HG03442 (cell line): ENCODE measurements at regions not wholly inside any gene's neighbourhood (a gene's known extent, or its start where the extent isn't known, plus 50 kb on each side); places are given as distances from the start of the nearest gene placed in this dataset.
A peak's percentile ranks its signal among the peaks of the same experiment; 100 is the strongest.

ENCODE experiments used
- ATAC-seq: cut with Tn5 transposase; IDR thresholded peaks from one replicate; pipeline ENCODE4 v1.9.1; 2021; ENCODE audit warnings: mild to moderate bottlenecking, moderate library complexity; ENCODE audit not compliant: unreplicated experiment

GRCh38 chr9:16193066-16193465, 640.2 kb downstream of the CCDC171 start:
- ATAC-seq = no peak

GRCh38 chr9:16196206-16196605, 643.4 kb downstream of the CCDC171 start:
- no peak for ATAC-seq

DNA sequence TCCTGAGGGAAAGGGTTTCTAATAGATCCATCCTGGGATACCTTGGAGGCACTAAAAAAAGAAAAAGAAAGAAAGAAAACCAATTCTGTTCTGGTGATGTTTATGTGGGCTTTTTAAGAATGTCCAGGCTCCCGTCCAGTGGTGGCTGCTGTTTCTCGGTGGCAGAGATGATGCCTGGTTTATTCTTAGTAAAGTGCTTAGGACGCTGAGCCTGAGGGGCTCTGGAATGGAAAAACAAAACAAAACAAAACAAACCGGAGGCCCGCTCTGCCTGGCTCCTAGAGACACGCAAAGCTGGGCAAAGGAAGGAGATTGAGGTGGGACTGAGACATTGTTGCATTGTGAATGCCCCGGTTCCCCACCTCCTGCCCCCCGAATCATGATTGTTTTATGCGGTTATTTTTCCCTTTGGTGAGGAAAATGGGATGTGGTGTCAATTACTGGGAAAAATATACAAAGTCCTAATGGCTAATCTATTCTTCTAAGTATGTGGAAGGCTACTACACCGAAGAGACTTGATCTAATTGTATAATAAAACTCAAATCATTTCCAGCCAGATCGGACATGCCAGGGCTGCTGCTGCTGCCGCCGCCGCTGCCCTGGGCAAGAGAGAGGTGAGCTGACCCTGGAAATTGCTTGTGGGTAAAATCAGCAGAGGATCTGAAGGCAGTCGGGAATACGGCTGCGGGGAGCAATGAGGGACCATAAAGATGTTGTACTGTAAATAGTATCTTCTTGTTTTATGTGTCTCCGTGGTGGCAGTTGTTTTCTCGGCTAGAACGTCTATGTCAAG, 644.9 kb downstream of the CCDC171 start:
- ATAC-seq = no peak

- ATAC-seq = no peak
Measured at GRCh38 chr9:16198996-16199395, 646.2 kb downstream of the CCDC171 start.

- no peak for ATAC-seq
Measured at GRCh38 chr9:16202221-16202620, 649.4 kb downstream of the CCDC171 start.

DNA sequence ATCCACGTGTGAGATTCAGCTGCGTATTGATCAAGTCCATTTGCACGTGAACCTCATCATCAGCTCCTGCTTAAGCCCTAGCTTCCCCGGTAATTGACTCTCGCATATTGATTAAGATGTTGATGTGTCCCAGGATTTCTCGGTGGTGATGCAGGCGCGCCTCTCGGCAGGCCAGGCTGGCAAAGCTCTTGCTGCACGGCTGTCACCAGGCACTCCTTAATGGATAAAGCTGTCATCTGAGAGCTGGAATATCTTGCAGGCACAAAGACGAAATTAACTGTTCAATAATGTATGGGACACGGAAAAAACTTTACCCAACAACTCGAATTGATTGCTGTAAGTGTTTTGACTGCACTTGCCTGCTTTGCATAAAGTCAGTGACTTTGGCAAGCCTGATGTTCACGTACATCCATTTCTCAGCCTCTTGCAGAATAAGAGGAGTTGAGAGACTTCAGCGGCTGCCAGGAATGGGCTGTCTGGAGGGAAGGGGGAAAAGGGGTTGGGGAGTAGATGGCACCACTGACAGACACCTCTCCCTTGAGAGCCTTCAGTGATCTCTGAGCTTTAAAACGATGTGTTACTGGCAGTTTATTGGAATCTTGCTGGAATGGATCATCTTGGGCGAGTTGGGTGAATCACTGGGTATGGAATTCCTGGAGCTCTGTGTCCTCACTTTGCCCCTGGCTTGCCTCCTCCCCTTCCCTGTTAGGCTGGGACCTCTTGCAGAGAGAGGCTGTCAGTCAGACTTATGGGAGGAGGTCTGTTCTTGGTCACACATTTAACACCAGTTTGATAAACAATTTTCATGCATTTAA, 650.3 kb downstream of the CCDC171 start:
- ATAC-seq = no peak

DNA sequence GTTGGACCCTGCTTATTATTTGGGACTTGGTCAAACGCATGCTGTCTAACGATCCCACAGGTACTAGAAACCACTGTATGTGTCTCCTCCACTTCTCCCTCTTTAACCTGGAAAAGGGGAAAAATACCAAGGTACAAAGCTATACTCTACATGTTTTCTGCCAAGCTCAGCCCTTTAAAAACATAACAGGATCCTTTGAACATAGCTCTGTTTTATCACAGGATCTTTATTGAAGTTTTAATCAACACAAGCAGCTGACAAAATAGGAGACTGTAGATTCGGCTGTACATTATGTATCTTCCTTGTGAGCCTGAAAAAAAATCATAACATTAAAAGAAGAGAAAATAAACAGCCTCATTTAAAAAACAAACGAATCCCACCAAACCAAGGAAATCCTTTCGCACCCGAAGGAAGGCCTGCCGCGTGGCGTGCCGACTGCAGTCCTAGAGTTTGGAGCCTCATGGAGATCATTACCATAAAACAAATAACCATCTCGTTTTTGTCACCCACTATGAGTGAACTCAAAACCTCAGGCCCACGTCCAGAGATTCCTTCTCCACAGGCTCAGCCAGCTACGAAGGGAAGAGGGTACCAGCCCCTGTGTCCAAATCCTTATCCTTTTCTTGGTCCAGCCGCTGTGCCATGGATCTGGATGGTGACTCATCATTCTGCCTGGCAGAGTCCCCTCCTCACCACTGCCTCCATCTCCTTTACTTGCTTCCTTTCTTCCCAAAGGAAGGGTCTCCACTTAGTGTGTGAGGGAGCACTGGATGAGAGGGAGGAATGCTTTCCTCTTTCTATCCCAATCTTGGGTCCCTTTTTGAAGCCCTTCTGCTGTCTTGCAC, 651.1 kb downstream of the CCDC171 start:
- ATAC-seq = no peak

DNA sequence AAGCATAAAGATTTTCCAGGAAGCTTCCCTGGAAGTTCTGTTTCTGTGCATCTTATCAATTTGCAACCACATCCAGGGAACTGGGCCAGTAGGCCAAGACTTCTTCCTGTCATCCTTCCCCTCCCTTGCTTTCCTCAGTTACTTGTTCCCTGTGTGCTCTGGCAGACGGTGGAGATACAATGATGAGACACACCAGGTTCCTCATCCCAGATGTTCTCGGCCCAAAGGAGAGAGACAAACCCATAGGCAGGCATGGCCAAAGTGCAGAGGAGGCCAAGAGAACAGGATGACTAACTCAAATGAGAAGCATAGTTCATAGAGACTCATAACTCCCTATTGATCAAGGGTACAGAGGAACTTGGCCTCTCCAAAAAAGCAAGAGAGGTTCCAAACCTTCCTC, 652.6 kb downstream of the CCDC171 start:
- ATAC-seq = no peak

- ATAC-seq = no peak
Measured at GRCh38 chr9:16206518-16206917, 653.7 kb downstream of the CCDC171 start.

DNA sequence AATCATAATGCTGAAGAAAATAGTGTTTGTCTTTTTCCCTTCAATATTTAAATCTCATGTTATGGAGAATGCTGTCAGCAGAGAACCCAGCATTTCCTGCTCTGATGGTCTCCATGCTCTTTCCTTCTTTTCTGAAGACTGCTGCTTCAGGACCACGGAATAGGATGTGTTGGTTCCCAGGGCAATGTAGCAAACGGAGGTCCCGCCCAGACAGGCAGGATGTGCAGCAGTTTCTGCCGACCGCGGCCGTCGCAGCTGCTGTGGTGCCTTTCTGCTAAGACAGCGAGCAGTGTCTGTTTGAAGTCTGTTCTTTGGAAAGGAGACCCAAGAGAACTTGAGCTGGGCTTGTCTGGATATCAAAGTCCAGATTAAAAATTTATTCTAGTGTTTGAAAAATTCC, 654.3 kb downstream of the CCDC171 start:
- peak; percentile 63 for ATAC-seq

DNA sequence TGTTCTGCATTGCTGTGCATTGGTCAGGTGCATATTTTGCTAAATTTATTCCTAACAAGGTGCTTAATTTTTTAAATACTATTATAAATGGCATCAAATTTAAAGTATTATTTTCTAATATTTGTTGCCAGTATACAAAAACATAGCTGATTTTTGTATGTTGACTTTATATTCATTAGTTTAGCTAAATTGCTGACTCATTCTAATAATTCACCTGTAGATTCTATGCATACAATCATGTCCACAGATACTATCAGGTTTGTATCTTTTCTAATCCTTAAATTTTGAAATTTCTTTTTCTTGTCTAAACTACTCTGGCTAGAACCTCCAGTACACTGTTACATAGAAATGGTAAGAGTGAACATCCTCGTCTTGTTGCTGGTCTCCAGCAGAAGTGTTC, 657.6 kb downstream of the CCDC171 start:
- ATAC-seq = no peak

- no peak for ATAC-seq
Measured at GRCh38 chr9:16211946-16212345, 658.5 kb downstream of the BNC2 start.

- no peak for ATAC-seq
Measured at GRCh38 chr9:16213781-16214515, 656.5 kb downstream of the BNC2 start.

GRCh38 chr9:16214677-16215352, 655.7 kb downstream of the BNC2 start:
- no peak for ATAC-seq

GRCh38 chr9:16215353-16215680, 655.2 kb downstream of the BNC2 start:
- ATAC-seq = no peak

DNA sequence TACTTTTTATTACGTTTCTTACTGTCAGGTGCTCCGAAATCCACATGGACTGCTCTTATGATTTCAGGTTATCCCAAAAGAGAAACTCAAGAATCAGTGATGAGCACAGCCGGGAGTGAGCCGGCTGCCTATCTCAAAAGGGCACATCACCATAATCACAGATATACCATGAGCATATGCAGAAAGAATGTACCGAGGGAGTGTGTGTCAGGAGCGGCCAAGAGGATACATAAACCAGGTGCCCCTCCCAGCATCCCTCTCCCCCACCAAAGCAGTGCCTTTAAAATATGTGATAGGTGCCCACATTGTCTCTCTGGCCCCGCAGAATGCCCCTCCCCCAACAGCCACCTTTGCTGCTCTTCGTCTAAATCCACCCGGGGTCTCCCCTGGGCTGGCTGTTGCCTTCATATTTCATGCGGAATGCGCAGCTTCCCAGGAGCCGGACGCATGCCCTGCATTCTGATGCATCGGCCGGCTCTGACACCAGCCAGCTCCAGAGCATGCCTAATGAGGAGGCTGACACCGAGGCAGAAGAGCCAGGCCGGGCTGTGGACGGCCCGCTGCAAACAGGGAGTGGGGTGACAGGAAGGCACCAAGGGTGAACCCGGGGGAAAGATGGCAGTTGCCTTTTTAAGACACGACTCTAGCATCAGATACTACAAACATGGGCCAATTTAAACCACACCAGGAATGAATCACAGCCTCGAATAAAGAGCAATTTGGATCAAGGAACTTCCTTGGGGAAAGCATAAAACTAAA, 652.3 kb downstream of the BNC2 start:
- ATAC-seq = no peak

- ATAC-seq = no peak
Measured at GRCh38 chr9:16221366-16221765, 649.1 kb downstream of the BNC2 start.

GRCh38 chr9:16221822-16222547, 648.5 kb downstream of the BNC2 start:
- ATAC-seq = no peak
